H9 (cell line): ENCODE measurements at regions not wholly inside any gene's neighbourhood (a gene's known extent, or its start where the extent isn't known, plus 50 kb on each side); places are given as distances from the start of the nearest gene placed in this dataset.

Experiments
- DNase-seq: peaks from one replicate; pipeline ENCODE4 v3.0.0-alpha.2; 2017
- H2AFZ ChIP-seq: one replicate; pipeline ENCODE4 v1.6.1; 2013; ENCODE audit warnings: mild to moderate bottlenecking, low read length, control low read depth, moderate library complexity
- H2AK5ac ChIP-seq: 2 replicates; pipeline ENCODE4 v1.6.1; 2013; ENCODE audit warnings: low read length, control low read depth, mixed read lengths; ENCODE audit not compliant: insufficient read length
- H2BK120ac ChIP-seq: one replicate; pipeline ENCODE4 v1.6.1; 2013; ENCODE audit warnings: low read depth, mild to moderate bottlenecking, low read length, control low read depth, inconsistent platforms; ENCODE audit not compliant: poor library complexity, severe bottlenecking
- H2BK12ac ChIP-seq: 2 replicates; pipeline ENCODE4 v1.6.1; 2013; ENCODE audit warnings: low read length, control low read depth, mixed read lengths, low read depth; ENCODE audit not compliant: insufficient read length
- H2BK15ac ChIP-seq: 2 replicates; pipeline ENCODE4 v1.6.1; 2013; ENCODE audit warnings: low read depth, low read length, control low read depth
- H2BK20ac ChIP-seq: one replicate; pipeline ENCODE4 v1.6.1; 2013; ENCODE audit warnings: low read depth, mild to moderate bottlenecking, low read length, control low read depth, inconsistent platforms; ENCODE audit not compliant: poor library complexity, severe bottlenecking
- H2BK5ac ChIP-seq: 2 replicates; pipeline ENCODE4 v1.6.1; 2013; ENCODE audit warnings: low read length, control low read depth, mixed read lengths; ENCODE audit not compliant: insufficient read length
- H3K14ac ChIP-seq: 2 replicates; pipeline ENCODE4 v1.6.1; 2013; ENCODE audit warnings: low read length, control low read depth; ENCODE audit not compliant: insufficient read depth
- H3K18ac ChIP-seq: 2 replicates; pipeline ENCODE4 v1.6.1; 2013; ENCODE audit warnings: low read depth, mild to moderate bottlenecking, mixed read lengths, low read length, control low read depth; ENCODE audit not compliant: insufficient read length
- H3K23ac ChIP-seq: 2 replicates; pipeline ENCODE4 v1.6.1; 2013; ENCODE audit warnings: low read length, control low read depth, mixed read lengths, low read depth; ENCODE audit not compliant: insufficient read length
- H3K23me2 ChIP-seq: 2 replicates; pipeline ENCODE4 v1.6.1; 2013; ENCODE audit warnings: low read depth, mild to moderate bottlenecking, mixed read lengths, low read length, control low read depth; ENCODE audit not compliant: insufficient read length, poor library complexity, severe bottlenecking
- H3K27ac ChIP-seq: 2 replicates; pipeline ENCODE4 v1.5.1; 2013; ENCODE audit warnings: low read length, control low read depth, mixed read lengths, low read depth; ENCODE audit not compliant: insufficient read length
- H3K27me3 ChIP-seq: 2 replicates; pipeline ENCODE4 v1.6.1; 2013; ENCODE audit warnings: low read length, control low read depth, inconsistent platforms; ENCODE audit not compliant: insufficient read depth
- H3K4ac ChIP-seq: 2 replicates; pipeline ENCODE4 v1.6.1; 2013; ENCODE audit warnings: low read depth, mild to moderate bottlenecking, control low read depth, inconsistent platforms, low read length, moderate library complexity
- H3K4me1 ChIP-seq: 2 replicates; pipeline ENCODE4 v1.6.1; 2013; ENCODE audit warnings: low read length, control low read depth, inconsistent platforms; ENCODE audit not compliant: insufficient read depth
- H3K4me2 ChIP-seq: 2 replicates; pipeline ENCODE4 v1.6.1; 2013; ENCODE audit warnings: low read length, control low read depth, mixed read lengths; ENCODE audit not compliant: insufficient read length, insufficient read depth
- H3K56ac ChIP-seq: 2 replicates; pipeline ENCODE4 v1.6.1; 2013; ENCODE audit warnings: low read depth, mild to moderate bottlenecking, mixed read lengths, low read length, control low read depth; ENCODE audit not compliant: insufficient read length
- H3K79me1 ChIP-seq: 2 replicates; pipeline ENCODE4 v1.6.1; 2013; ENCODE audit warnings: low read depth, mild to moderate bottlenecking, moderate library complexity, low read length, control low read depth, inconsistent platforms; ENCODE audit not compliant: insufficient read depth, poor library complexity, severe bottlenecking
- H3K79me2 ChIP-seq: 2 replicates; pipeline ENCODE4 v1.6.1; 2013; ENCODE audit warnings: low read length, control low read depth, inconsistent platforms; ENCODE audit not compliant: insufficient read depth
- H3K9ac ChIP-seq: 2 replicates; pipeline ENCODE4 v1.6.1; 2013; ENCODE audit warnings: low read length, control low read depth, mixed read lengths; ENCODE audit not compliant: insufficient read length; ENCODE audit errors: extremely low read depth
- H3K9me3 ChIP-seq: one replicate; pipeline ENCODE4 v1.6.1; 2013; ENCODE audit warnings: low read depth, low read length, inconsistent platforms; ENCODE audit not compliant: control insufficient read depth
- H3T11ph ChIP-seq: one replicate; pipeline ENCODE4 v1.6.1; 2013; ENCODE audit warnings: mild to moderate bottlenecking, low read length, control low read depth, inconsistent platforms
- H4K20me1 ChIP-seq: one replicate; pipeline ENCODE4 v1.6.1; 2013; ENCODE audit not compliant: control insufficient read depth, insufficient read length, insufficient read depth
- H4K5ac ChIP-seq: 2 replicates; pipeline ENCODE4 v1.6.1; 2013; ENCODE audit warnings: low read depth, mild to moderate bottlenecking, mixed read lengths, low read length, control low read depth; ENCODE audit not compliant: insufficient read length
- H4K8ac ChIP-seq: replicated peaks from 2 replicates; pipeline ENCODE4 v1.6.1; 2013; ENCODE audit warnings: low read length, control low read depth, mixed read lengths, low read depth; ENCODE audit not compliant: insufficient read length
- H4K91ac ChIP-seq: 2 replicates; pipeline ENCODE4 v1.6.1; 2013; ENCODE audit warnings: low read depth, mild to moderate bottlenecking, moderate library complexity, mixed read lengths, low read length, control low read depth; ENCODE audit not compliant: insufficient read length
- H3K27ac Mint-ChIP-seq, 3 experiments: 2 replicates in 2 of 3; 3 replicates in 1 of 3; pipeline ENCODE4 v1.8.0; 2020 to 2021; ENCODE audit warnings: mixed read lengths in 3 of 3, mild to moderate bottlenecking in 1 of 3, moderate library complexity in 1 of 3
- H3K27me3 Mint-ChIP-seq: 2 replicates; pipeline ENCODE4 v1.8.0; 2021; ENCODE audit warnings: low read depth, mild to moderate bottlenecking, moderate library complexity, mixed read lengths
- H3K36me3 Mint-ChIP-seq, 3 experiments: 2 replicates in 2 of 3; 3 replicates in 1 of 3; pipeline ENCODE4 v1.8.0; 2020 to 2021; ENCODE audit warnings: low read depth in 3 of 3, mixed read lengths in 3 of 3; ENCODE audit not compliant: insufficient read depth in 1 of 3
- H3K4me1 Mint-ChIP-seq, 2 experiments: 2 replicates each; pipeline ENCODE4 v1.8.0; 2020; ENCODE audit warnings: mixed read lengths in 2 of 2
- H3K4me3 Mint-ChIP-seq, 2 experiments: 2 replicates in 1 of 2; 3 replicates in 1 of 2; pipeline ENCODE4 v1.8.0; 2020 to 2021; ENCODE audit warnings: mild to moderate bottlenecking in 2 of 2, mixed read lengths in 2 of 2, moderate library complexity in 1 of 2
- H3K9me3 Mint-ChIP-seq, 2 experiments: 2 replicates in 1 of 2; 3 replicates in 1 of 2; pipeline ENCODE4 v1.8.0; 2020; ENCODE audit warnings: mild to moderate bottlenecking in 2 of 2, mixed read lengths in 2 of 2, moderate library complexity in 1 of 2
- WGBS: extraction: QIAGEN DNeasy Blood & Tissue Kit; methylation state at CpG from one replicate; pipeline ENCODE4 v1.1.7; 2013; ENCODE audit warnings: missing lambda C conversion rate, low lambda C conversion rate, mixed read lengths; ENCODE audit not compliant: insufficient read length; ENCODE audit errors: extremely low coverage; 5-methylcytosine and 5-hydroxymethylcytosine counted together
- TF ChIP-seq, protein P1 (sequence below): fragments of 200-600 bp; sonication (generic); conservative IDR thresholded peaks from 3 replicates; pipeline ENCODE4 v1.8.0; 2021; ENCODE audit warnings: antibody characterized with exemption, mild to moderate bottlenecking

DNA sequence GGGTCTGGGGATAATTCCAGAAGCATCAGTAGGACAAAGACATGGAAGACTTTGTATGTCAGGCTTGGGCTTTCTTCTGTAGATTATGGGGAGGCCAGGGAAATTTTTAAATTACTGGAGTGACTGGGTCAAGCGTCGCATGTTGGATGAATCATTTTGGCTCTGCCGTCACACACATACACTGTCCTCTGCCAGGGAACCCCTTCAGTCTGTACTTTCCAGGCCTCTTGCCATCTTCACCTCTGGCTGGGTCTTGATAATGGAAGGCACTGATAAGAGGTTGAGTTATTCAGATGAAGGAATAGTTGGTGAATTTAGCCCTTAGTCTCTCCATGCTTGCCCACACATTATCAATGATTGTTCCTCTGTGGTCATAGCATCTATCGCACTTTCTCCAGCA is 895.1 kb upstream of the CELF4 start:
- no peak overlapping the region for H2BK5ac ChIP-seq
- H3K23ac ChIP-seq, result no peak overlapping the region
- no peak overlapping the region for H2AK5ac ChIP-seq
- Mint-ChIP-seq H3K36me3 (no peaks in the 10 kb centered on the region), H3K4me3 (no peak overlapping the region), H3K4me1 (no peaks in the 10 kb centered on the region), H3K9me3 (no peaks in the 10 kb centered on the region), H3K27ac (no peak overlapping the region), H3K27me3 (no peaks in the 10 kb centered on the region)
- H2BK20ac ChIP-seq, result no peak overlapping the region
- DNase-seq, result no peak
- TF ChIP-seq, protein P1, sequence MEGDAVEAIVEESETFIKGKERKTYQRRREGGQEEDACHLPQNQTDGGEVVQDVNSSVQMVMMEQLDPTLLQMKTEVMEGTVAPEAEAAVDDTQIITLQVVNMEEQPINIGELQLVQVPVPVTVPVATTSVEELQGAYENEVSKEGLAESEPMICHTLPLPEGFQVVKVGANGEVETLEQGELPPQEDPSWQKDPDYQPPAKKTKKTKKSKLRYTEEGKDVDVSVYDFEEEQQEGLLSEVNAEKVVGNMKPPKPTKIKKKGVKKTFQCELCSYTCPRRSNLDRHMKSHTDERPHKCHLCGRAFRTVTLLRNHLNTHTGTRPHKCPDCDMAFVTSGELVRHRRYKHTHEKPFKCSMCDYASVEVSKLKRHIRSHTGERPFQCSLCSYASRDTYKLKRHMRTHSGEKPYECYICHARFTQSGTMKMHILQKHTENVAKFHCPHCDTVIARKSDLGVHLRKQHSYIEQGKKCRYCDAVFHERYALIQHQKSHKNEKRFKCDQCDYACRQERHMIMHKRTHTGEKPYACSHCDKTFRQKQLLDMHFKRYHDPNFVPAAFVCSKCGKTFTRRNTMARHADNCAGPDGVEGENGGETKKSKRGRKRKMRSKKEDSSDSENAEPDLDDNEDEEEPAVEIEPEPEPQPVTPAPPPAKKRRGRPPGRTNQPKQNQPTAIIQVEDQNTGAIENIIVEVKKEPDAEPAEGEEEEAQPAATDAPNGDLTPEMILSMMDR, result no peak
- no peaks in the 10 kb centered on the region for H4K20me1 ChIP-seq
- H2BK120ac ChIP-seq, result no peak overlapping the region
- H3K14ac ChIP-seq, result no peak overlapping the region
- H3K9me3 ChIP-seq, result no peaks in the 10 kb centered on the region
- no peaks in the 10 kb centered on the region for H3K79me2 ChIP-seq
- H3K56ac ChIP-seq, result no peak overlapping the region
- no peaks in the 10 kb centered on the region for H3K79me1 ChIP-seq
- H4K91ac ChIP-seq, result no peak overlapping the region
- no peak overlapping the region for H3K27ac ChIP-seq
- H2BK15ac ChIP-seq, result no peak overlapping the region
- no peak overlapping the region for H4K8ac ChIP-seq
- H2BK12ac ChIP-seq, result no peak overlapping the region
- H3K9ac ChIP-seq, result no peak overlapping the region
- no peak overlapping the region for H4K5ac ChIP-seq
- H3K27me3 ChIP-seq, result no peaks in the 10 kb centered on the region
- H3K18ac ChIP-seq, result no peak overlapping the region
- H2AFZ ChIP-seq, result no peak overlapping the region
- H3K4me1 ChIP-seq, result no peaks in the 10 kb centered on the region
- H3K4me2 ChIP-seq, result no peak overlapping the region
- H3K23me2 ChIP-seq, result no peaks in the 10 kb centered on the region
- no peak overlapping the region for H3T11ph ChIP-seq
- WGBS, result no CpG with 5 or more reads among the region's 4 CpGs
- no peak overlapping the region for H3K4ac ChIP-seq
